Lower leg skin (tissue), 3 donors: ENCODE measurements at regions not wholly inside any gene's neighbourhood (a gene's known extent, or its start where the extent isn't known, plus 50 kb on each side); places are given as distances from the start of the nearest gene placed in this dataset.

Experiments used
- POLR2A ChIP-seq, 2 donors: fragments of 450-650 bp; IDR thresholded peaks; one replicate each; pipeline ENCODE4 v1.6.1; 2016 to 2017; ENCODE audit warnings: antibody characterized with exemption in 2 of 2, mild to moderate bottlenecking in 1 of 2, moderate library complexity in 1 of 2
- TF ChIP-seq, protein P1 (sequence below), 3 donors: fragments of 450-650 bp; IDR thresholded peaks; one replicate each; pipeline ENCODE4 v1.5.1; 2016; ENCODE audit warnings: antibody characterized with exemption in 3 of 3, mild to moderate bottlenecking in 3 of 3, moderate library complexity in 2 of 3

GRCh38 chr14:22071006-22071405 lies 397.4 kb upstream of the OR4E1 start:
- TF ChIP-seq, protein P1, sequence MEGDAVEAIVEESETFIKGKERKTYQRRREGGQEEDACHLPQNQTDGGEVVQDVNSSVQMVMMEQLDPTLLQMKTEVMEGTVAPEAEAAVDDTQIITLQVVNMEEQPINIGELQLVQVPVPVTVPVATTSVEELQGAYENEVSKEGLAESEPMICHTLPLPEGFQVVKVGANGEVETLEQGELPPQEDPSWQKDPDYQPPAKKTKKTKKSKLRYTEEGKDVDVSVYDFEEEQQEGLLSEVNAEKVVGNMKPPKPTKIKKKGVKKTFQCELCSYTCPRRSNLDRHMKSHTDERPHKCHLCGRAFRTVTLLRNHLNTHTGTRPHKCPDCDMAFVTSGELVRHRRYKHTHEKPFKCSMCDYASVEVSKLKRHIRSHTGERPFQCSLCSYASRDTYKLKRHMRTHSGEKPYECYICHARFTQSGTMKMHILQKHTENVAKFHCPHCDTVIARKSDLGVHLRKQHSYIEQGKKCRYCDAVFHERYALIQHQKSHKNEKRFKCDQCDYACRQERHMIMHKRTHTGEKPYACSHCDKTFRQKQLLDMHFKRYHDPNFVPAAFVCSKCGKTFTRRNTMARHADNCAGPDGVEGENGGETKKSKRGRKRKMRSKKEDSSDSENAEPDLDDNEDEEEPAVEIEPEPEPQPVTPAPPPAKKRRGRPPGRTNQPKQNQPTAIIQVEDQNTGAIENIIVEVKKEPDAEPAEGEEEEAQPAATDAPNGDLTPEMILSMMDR (IDR thresholded peaks at IDR 0.05), result no peak
- TF ChIP-seq POLR2A (IDR thresholded peaks at IDR 0.05), result no peak
